Fibroblast of lung (primary cell): ENCODE measurements at regions not wholly inside any gene's neighbourhood (a gene's known extent, or its start where the extent isn't known, plus 50 kb on each side); places are given as distances from the start of the nearest gene placed in this dataset.
"Not testable (repeated sequence)": the region's sequence is repeated elsewhere in the genome, so short reads cannot be mapped to it uniquely, and the experiment has no call there.

Experiments used
- DNase-seq, 2 donors: peaks; one replicate each; pipeline versions ENCODE4 v3.0.0 to v3.0.0-alpha.2; 2010; ENCODE audit warnings: low read depth in 2 of 2
- H2AFZ ChIP-seq: 2 replicates; pipeline ENCODE4 v1.5.1; 2012; ENCODE audit warnings: low read length, control low read depth, inconsistent platforms
- H3K27ac ChIP-seq: 2 replicates; pipeline ENCODE4 v1.5.1; 2011; ENCODE audit warnings: low read length, control low read depth; ENCODE audit not compliant: insufficient read depth
- H3K27me3 ChIP-seq: 2 replicates; pipeline ENCODE4 v1.5.1; 2011; ENCODE audit warnings: mild to moderate bottlenecking, low read length; ENCODE audit not compliant: control insufficient read depth, insufficient read depth
- H3K36me3 ChIP-seq: 2 replicates; pipeline ENCODE4 v1.5.1; 2011; ENCODE audit warnings: low read length; ENCODE audit not compliant: control insufficient read depth, insufficient read depth
- H3K4me1 ChIP-seq: 2 replicates; pipeline ENCODE4 v1.5.1; 2011; ENCODE audit warnings: low read length; ENCODE audit not compliant: control insufficient read depth, insufficient read depth; ENCODE audit errors: extremely low read depth
- H3K4me2 ChIP-seq: 2 replicates; pipeline ENCODE4 v1.5.1; 2011; ENCODE audit warnings: low read length, control low read depth; ENCODE audit not compliant: insufficient read depth; ENCODE audit errors: extremely low read depth
- H3K4me3 ChIP-seq, 4 experiments: fragments of 200-600 bp in 1 of 4; sonication (generic) in 1 of 4; replicated peaks in 1 of 4; 2 replicates each; pipeline ENCODE4 v1.5.1; 2011 to 2016; ENCODE audit warnings: low read length in 4 of 4, low read depth in 3 of 4, mild to moderate bottlenecking in 3 of 4, control low read depth in 2 of 4, inconsistent platforms in 1 of 4, mixed read lengths in 1 of 4; ENCODE audit not compliant: insufficient read depth in 1 of 4; ENCODE audit errors: control extremely low read depth in 1 of 4
- H3K79me2 ChIP-seq: 2 replicates; pipeline ENCODE4 v1.5.1; 2012; ENCODE audit warnings: mild to moderate bottlenecking, low read length, inconsistent platforms; ENCODE audit not compliant: control insufficient read depth, insufficient read depth
- H3K9ac ChIP-seq: 2 replicates; pipeline ENCODE4 v1.5.1; 2011; ENCODE audit warnings: mild to moderate bottlenecking, low read length, control low read depth; ENCODE audit not compliant: insufficient read depth
- H3K9me3 ChIP-seq: 2 replicates; pipeline ENCODE4 v1.5.1; 2012; ENCODE audit warnings: low read depth, low read length; ENCODE audit not compliant: control insufficient read depth, insufficient read depth
- H4K20me1 ChIP-seq: 2 replicates; pipeline ENCODE4 v1.5.1; 2011; ENCODE audit warnings: low read length; ENCODE audit not compliant: control insufficient read depth, insufficient read depth; ENCODE audit errors: extremely low read depth
- EZH2 ChIP-seq: IDR thresholded peaks from 2 replicates; pipeline ENCODE4 v1.5.1; 2012; ENCODE audit warnings: low read length, control low read depth, mild to moderate bottlenecking; ENCODE audit errors: missing control alignments
- TF ChIP-seq, protein P1 (sequence below), 2 donors: IDR thresholded peaks in 1 of 2; conservative IDR thresholded peaks in 1 of 2; 1 replicate in 1 of 2; 2 replicates in 1 of 2; pipeline ENCODE4 v1.5.1; 2011 to 2012; ENCODE audit warnings: low read length in 2 of 2, control low read depth in 1 of 2, inconsistent platforms in 1 of 2, low read depth in 1 of 2, mild to moderate bottlenecking in 1 of 2

- Histone ChIP-seq H2AFZ (no peak overlapping the region), H3K4me1 (no peaks in the 10 kb centered on the region), H3K9ac (no peak overlapping the region), H3K4me3 (no peak overlapping the region), H3K27me3 (no peaks in the 10 kb centered on the region), H3K9me3 (no peaks in the 10 kb centered on the region), H4K20me1 (no peaks in the 10 kb centered on the region), H3K36me3 (no peaks in the 10 kb centered on the region), H3K27ac (no peak overlapping the region), H3K4me2 (no peak overlapping the region), H3K79me2 (no peaks in the 10 kb centered on the region)
- DNase-seq, result no peak
- no peak for TF ChIP-seq EZH2
- TF ChIP-seq, protein P1, sequence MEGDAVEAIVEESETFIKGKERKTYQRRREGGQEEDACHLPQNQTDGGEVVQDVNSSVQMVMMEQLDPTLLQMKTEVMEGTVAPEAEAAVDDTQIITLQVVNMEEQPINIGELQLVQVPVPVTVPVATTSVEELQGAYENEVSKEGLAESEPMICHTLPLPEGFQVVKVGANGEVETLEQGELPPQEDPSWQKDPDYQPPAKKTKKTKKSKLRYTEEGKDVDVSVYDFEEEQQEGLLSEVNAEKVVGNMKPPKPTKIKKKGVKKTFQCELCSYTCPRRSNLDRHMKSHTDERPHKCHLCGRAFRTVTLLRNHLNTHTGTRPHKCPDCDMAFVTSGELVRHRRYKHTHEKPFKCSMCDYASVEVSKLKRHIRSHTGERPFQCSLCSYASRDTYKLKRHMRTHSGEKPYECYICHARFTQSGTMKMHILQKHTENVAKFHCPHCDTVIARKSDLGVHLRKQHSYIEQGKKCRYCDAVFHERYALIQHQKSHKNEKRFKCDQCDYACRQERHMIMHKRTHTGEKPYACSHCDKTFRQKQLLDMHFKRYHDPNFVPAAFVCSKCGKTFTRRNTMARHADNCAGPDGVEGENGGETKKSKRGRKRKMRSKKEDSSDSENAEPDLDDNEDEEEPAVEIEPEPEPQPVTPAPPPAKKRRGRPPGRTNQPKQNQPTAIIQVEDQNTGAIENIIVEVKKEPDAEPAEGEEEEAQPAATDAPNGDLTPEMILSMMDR (conservative IDR thresholded peaks at IDR 0.05 in 1 of 2, IDR thresholded peaks at IDR 0.05 in 1 of 2; ENCODE audit: low read depth in 1 of 2, low read length in 2 of 2), result no peak
Measured at GRCh38 chr7:145360511-145361100, 524.8 kb upstream of the TPK1 start.

- no peak for TF ChIP-seq EZH2
- TF ChIP-seq, protein P1 (conservative IDR thresholded peaks at IDR 0.05 in 1 of 2, IDR thresholded peaks at IDR 0.05 in 1 of 2; ENCODE audit: low read depth in 1 of 2, low read length in 2 of 2), result no peak
- no peaks in the 10 kb centered on the region for H3K4me1 ChIP-seq
Measured at GRCh38 chr7:145350334-145350733, 514.5 kb upstream of the TPK1 start.

GRCh38 chr7:145349452-145349851 is 513.6 kb upstream of the TPK1 start:
- not testable (repeated sequence) for H3K4me1 ChIP-seq, H2AFZ ChIP-seq, H3K79me2 ChIP-seq, H3K4me3 ChIP-seq, H3K27me3 ChIP-seq, H4K20me1 ChIP-seq, H3K9ac ChIP-seq, H3K27ac ChIP-seq, H3K9me3 ChIP-seq, H3K36me3 ChIP-seq, H3K4me2 ChIP-seq, DNase-seq

More at GRCh38 chr7:145350334-145350733, 514.5 kb upstream of the TPK1 start:
- H3K4me2 ChIP-seq, result no peak overlapping the region
- H3K27ac ChIP-seq, result no peak overlapping the region
- DNase-seq, result no peak
- no peaks in the 10 kb centered on the region for H3K27me3 ChIP-seq
- H3K9me3 ChIP-seq, result no peaks in the 10 kb centered on the region
- no peaks in the 10 kb centered on the region for H3K79me2 ChIP-seq
- H3K9ac ChIP-seq, result no peak overlapping the region
- no peaks in the 10 kb centered on the region for H3K36me3 ChIP-seq
- no peaks in the 10 kb centered on the region for H4K20me1 ChIP-seq
- H3K4me3 ChIP-seq, result no peak overlapping the region
- H2AFZ ChIP-seq, result no peak overlapping the region
